ENCODE measurements at regions not wholly inside any gene's neighbourhood (a gene's known extent, or its start where the extent isn't known, plus 50 kb on each side); places are given as distances from the start of the nearest gene placed in this dataset.
A peak's percentile ranks its signal among the peaks of the same experiment; 100 is the strongest.

DNA sequence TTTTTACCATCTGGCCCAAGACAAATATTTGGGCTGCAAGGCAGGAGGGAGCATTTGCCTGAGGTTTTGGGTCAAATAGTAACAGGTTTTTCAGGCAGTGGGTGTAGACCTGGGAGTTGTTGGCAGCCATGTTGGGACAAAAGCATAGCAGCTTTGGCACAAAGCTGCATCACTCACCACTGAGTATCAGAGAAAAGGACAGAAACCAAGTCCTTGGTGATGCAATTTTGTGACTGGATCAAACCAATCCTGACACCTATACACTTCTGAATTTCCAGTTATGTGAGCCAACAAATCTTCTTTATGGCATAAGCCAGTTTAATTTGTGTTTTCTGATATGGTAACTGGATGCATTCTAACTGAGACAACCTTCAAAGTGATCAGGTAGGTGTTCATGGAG lies 144.8 kb upstream of the KRR1 start:
- Histone ChIP-seq H4K20me1 (ENCODE audit: insufficient read depth, low read length) (no peaks in the 10 kb centered on the region), H2BK5ac (ENCODE audit: low read depth, low read length, poor library complexity, severe bottlenecking) (peak overlapping the region; percentile 92), H4K5ac (ENCODE audit: low read depth, low read length) (peak overlapping the region; percentile 59; the same call in 1 of the 2 replicates), H2AFZ (replicated peaks; ENCODE audit: low read length, poor library complexity) (no peak overlapping the region), H3K9me3 (ENCODE audit: control insufficient read depth, insufficient read depth, low read length) (no peaks in the 10 kb centered on the region), H3K79me1 (ENCODE audit: low read depth in 1 of 2, low read length in 2 of 2) (peaks cover 0 to 7% of the 10 kb centered on the region in 2 experiments; a peak in 1 of 4 replicates), H3K9ac (ENCODE audit: low read depth, low read length) (no peak overlapping the region), H4K91ac (ENCODE audit: insufficient read depth, low read depth, low read length) (peak overlapping the region; percentile 97), H3K9me1 (ENCODE audit: insufficient read depth, low read length) (peaks cover 18% of the 10 kb centered on the region; the same call in 1 of the 2 replicates), H3K27me3 (ENCODE audit: control insufficient read depth, insufficient read depth, low read length) (no peaks in the 10 kb centered on the region), H3K56ac (ENCODE audit: extremely low read depth, insufficient read depth, low read length) (peak overlapping the region; percentile 60; the same call in 1 of the 2 replicates), H3K4ac (ENCODE audit: low read depth, low read length) (peak overlapping the region; percentile 96), H3K14ac (replicated peaks; ENCODE audit: low read depth, low read length) (peak overlapping the region; percentile 98), H2AK9ac (replicated peaks; ENCODE audit: low read depth, low read length, poor library complexity) (peak overlapping the region; percentile 65), H3K4me2 (ENCODE audit: low read depth, low read length) (no peak overlapping the region; the same call in 1 of the 2 replicates), H3K27ac (ENCODE audit: insufficient read depth, low read length) (peak overlapping the region; percentile 27; the same call in 1 of the 2 replicates), H4K8ac (ENCODE audit: low read depth in 2 of 2, low read length in 2 of 2) (peak overlapping the region; percentile 37 to 93), H3K18ac (ENCODE audit: low read depth, low read length) (peak overlapping the region; percentile 80; the same call in 1 of the 2 replicates), H3K36me3 (ENCODE audit: control insufficient read depth, insufficient read depth, low read length) (no peaks in the 10 kb centered on the region), H2BK120ac (ENCODE audit: low read depth, low read length) (peak overlapping the region; percentile 99), H3K4me3 (ENCODE audit: insufficient read depth, low read depth, low read length) (no peak overlapping the region), H3K23ac (ENCODE audit: low read depth, low read length) (peak overlapping the region; percentile 99), H2BK20ac (ENCODE audit: low read depth, low read length) (peak overlapping the region; percentile 100), H2AK5ac (ENCODE audit: low read depth, low read length) (peak overlapping the region; percentile 98), H3K4me1 (ENCODE audit: control insufficient read depth, insufficient read depth, low read length) (peaks cover 21% of the 10 kb centered on the region; the same call in 1 of the 2 replicates), H2BK15ac (ENCODE audit: low read depth, low read length) (peak overlapping the region; percentile 91)
- in situ Hi-C loops (cut with MboI; ENCODE audit: low sequenced_read_pairs) (no loop called here), dilution Hi-C loops (cut with HindIII; ENCODE audit: low sequenced_read_pairs, unreplicated experiment) (no loop called here), intact Hi-C loops (cut with micrococcal nuclease) (no loop called here)
- no peak for DNase-seq
- no peak for ATAC-seq (ENCODE audit: low read depth)
- BruUV-seq (replicated peaks), result no TSS peak
- POLR2A ChIA-PET (ENCODE audit: unreplicated experiment), result interaction anchor here (1.2 kb wide), 1 partner anchor 369 kb away, joined by 4 read pairs; no protein-coding TSS in a partner anchor
- TF ChIP-seq NFE2L2 (IDR thresholded peaks at IDR 0.05; ENCODE audit: low read depth, low read length), result no peak
- peak; percentile 42; the same call in 1 of the 2 replicates for TF ChIP-seq CEBPB (IDR thresholded peaks at IDR 0.05; ENCODE audit: low read depth, low read length)
- CTCF ChIA-PET, result no interaction called here
